ENCODE measurements at regions not wholly inside any gene's neighbourhood (a gene's known extent, or its start where the extent isn't known, plus 50 kb on each side); places are given as distances from the start of the nearest gene placed in this dataset.

DNA sequence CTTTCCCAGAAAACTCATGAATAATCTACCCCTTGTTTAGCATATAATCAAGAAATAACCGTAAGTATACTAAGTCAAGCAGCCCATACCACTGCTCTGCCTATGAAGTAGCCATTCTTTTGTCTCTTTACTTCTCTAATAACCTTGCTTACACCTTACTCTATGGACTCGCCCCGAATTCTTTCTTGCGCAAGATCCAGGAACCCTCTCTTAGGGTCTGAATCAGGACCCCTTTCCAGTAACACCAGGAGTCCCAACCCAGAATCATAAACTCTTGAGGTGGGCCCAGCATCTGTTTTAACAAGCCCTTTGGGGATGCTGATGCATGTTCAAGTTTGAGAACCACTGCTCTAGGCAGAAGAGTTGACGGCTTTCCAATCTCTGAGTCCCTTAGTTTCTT, 119.6 kb downstream of the BEND2 start:
- intact Hi-C loops (cut with micrococcal nuclease): no loop called here
- Histone ChIP-seq H3K9ac (ENCODE audit: insufficient read depth in 1 of 2, low read depth in 2 of 2, low read length in 2 of 2) (no peak overlapping the region), H3K79me2 (ENCODE audit: control insufficient read depth, insufficient read depth, low read length) (no peaks in the 10 kb centered on the region), H3K9me3 (replicated peaks; ENCODE audit: control insufficient read depth, insufficient read depth, low read depth, low read length) (no peaks in the 10 kb centered on the region), H3K9me1 (ENCODE audit: control insufficient read depth, insufficient read depth, low read length) (no peaks in the 10 kb centered on the region), H4K20me1 (replicated peaks; ENCODE audit: control insufficient read depth, insufficient read depth, low read length) (no peaks in the 10 kb centered on the region), H3K4me2 (ENCODE audit: insufficient read depth, low read length) (no peak overlapping the region), H3K27ac (ENCODE audit: extremely low read depth, low read depth, low read length) (no peak overlapping the region), H2AFZ (ENCODE audit: low read depth, low read length) (no peak overlapping the region), H3K4me3 (no peak overlapping the region), H3K27me3 (ENCODE audit: control insufficient read depth in 2 of 2, insufficient read depth in 2 of 2, low read length in 2 of 2) (peaks cover 2 to 6% of the 10 kb centered on the region in 2 experiments; a peak in 2 of 5 replicates), H3K4me1 (replicated peaks in 1 of 2; ENCODE audit: control insufficient read depth in 2 of 2, insufficient read depth in 2 of 2, low read length in 2 of 2) (no peaks in the 10 kb centered on the region), H3K36me3 (ENCODE audit: control insufficient read depth, insufficient read depth, low read length) (no peaks in the 10 kb centered on the region)
- FAIRE-seq (no peak), DNase-seq (ENCODE audit: extremely low read depth in 1 of 4, low spot score in 3 of 4) (no peak), ATAC-seq (no peak)
- ChIA-PET CTCF (ENCODE audit: low intra/inter-chr PET ratio) (no interaction called here), POLR2A (no interaction called here)
- 24% methylated on average over 5 of the region's 5 CpGs for WGBS (ENCODE audit: insufficient coverage, low coverage, missing lambda C conversion rate)
- no TSS peak for BruUV-seq (replicated peaks)
- in situ Hi-C loops (cut with MboI): no loop called here
- no peak for TF ChIP-seq KLF10 (CRISPR knock-in tag; IDR thresholded peaks at IDR 0.05)

GRCh38 chrX:18099745-18100144, 120.9 kb downstream of the BEND2 start:
- Histone ChIP-seq H3K27ac (ENCODE audit: extremely low read depth, low read depth, low read length) (no peak overlapping the region), H3K4me3 (no peak overlapping the region), H2AFZ (ENCODE audit: low read depth, low read length) (no peak overlapping the region), H3K9ac (ENCODE audit: insufficient read depth in 1 of 2, low read depth in 2 of 2, low read length in 2 of 2) (no peak overlapping the region), H3K4me2 (ENCODE audit: insufficient read depth, low read length) (no peak overlapping the region), H4K20me1 (replicated peaks; ENCODE audit: control insufficient read depth, insufficient read depth, low read length) (no peaks in the 10 kb centered on the region), H3K4me1 (replicated peaks in 1 of 2; ENCODE audit: control insufficient read depth in 2 of 2, insufficient read depth in 2 of 2, low read length in 2 of 2) (no peaks in the 10 kb centered on the region), H3K79me2 (ENCODE audit: control insufficient read depth, insufficient read depth, low read length) (no peaks in the 10 kb centered on the region), H3K27me3 (ENCODE audit: control insufficient read depth in 2 of 2, insufficient read depth in 2 of 2, low read length in 2 of 2) (peaks cover 2 to 6% of the 10 kb centered on the region in 2 experiments; a peak in 2 of 5 replicates), H3K36me3 (ENCODE audit: control insufficient read depth, insufficient read depth, low read length) (no peaks in the 10 kb centered on the region), H3K9me1 (ENCODE audit: control insufficient read depth, insufficient read depth, low read length) (no peaks in the 10 kb centered on the region), H3K9me3 (replicated peaks; ENCODE audit: control insufficient read depth, insufficient read depth, low read depth, low read length) (no peaks in the 10 kb centered on the region)
- DNase-seq (ENCODE audit: extremely low read depth in 1 of 4, low spot score in 3 of 4) (no peak), FAIRE-seq (no peak), ATAC-seq (no peak)
- in situ Hi-C loops (cut with MboI): no loop called here
- WGBS (ENCODE audit: insufficient coverage, low coverage, missing lambda C conversion rate): 0% methylated on average over 1 of the region's 6 CpGs
- POLR2A ChIA-PET: no interaction called here
- CTCF ChIA-PET (ENCODE audit: low intra/inter-chr PET ratio): no interaction called here
- intact Hi-C loops (cut with micrococcal nuclease): no loop called here
- no TSS peak for BruUV-seq (replicated peaks)
- TF ChIP-seq ZNF174 (CRISPR knock-in tag; IDR thresholded peaks at IDR 0.05): no peak
- TF ChIP-seq CHD4 (IDR thresholded peaks at IDR 0.05; ENCODE audit: insufficient read depth, insufficient replicate concordance, low read depth, low read length, poor library complexity, severe bottlenecking): no peak
- TF ChIP-seq HDAC8 (tag; IDR thresholded peaks at IDR 0.05): no peak
- no peak for TF ChIP-seq GTF2F1 (IDR thresholded peaks at IDR 0.05; ENCODE audit: low read depth, low read length)
- TF ChIP-seq TRIM25 (IDR thresholded peaks at IDR 0.05; ENCODE audit: borderline replicate concordance): no peak
- no peak for TF ChIP-seq RFX1 (IDR thresholded peaks at IDR 0.05)
- TF ChIP-seq HES1 (IDR thresholded peaks at IDR 0.05; ENCODE audit: low read depth): no peak
- TF ChIP-seq ARID1B (IDR thresholded peaks at IDR 0.05): no peak
- no peak for TF ChIP-seq FOXA3 (CRISPR knock-in tag; conservative IDR thresholded peaks at IDR 0.05 in 1 of 2, IDR thresholded peaks at IDR 0.05 in 1 of 2)
- TF ChIP-seq, protein P1, sequence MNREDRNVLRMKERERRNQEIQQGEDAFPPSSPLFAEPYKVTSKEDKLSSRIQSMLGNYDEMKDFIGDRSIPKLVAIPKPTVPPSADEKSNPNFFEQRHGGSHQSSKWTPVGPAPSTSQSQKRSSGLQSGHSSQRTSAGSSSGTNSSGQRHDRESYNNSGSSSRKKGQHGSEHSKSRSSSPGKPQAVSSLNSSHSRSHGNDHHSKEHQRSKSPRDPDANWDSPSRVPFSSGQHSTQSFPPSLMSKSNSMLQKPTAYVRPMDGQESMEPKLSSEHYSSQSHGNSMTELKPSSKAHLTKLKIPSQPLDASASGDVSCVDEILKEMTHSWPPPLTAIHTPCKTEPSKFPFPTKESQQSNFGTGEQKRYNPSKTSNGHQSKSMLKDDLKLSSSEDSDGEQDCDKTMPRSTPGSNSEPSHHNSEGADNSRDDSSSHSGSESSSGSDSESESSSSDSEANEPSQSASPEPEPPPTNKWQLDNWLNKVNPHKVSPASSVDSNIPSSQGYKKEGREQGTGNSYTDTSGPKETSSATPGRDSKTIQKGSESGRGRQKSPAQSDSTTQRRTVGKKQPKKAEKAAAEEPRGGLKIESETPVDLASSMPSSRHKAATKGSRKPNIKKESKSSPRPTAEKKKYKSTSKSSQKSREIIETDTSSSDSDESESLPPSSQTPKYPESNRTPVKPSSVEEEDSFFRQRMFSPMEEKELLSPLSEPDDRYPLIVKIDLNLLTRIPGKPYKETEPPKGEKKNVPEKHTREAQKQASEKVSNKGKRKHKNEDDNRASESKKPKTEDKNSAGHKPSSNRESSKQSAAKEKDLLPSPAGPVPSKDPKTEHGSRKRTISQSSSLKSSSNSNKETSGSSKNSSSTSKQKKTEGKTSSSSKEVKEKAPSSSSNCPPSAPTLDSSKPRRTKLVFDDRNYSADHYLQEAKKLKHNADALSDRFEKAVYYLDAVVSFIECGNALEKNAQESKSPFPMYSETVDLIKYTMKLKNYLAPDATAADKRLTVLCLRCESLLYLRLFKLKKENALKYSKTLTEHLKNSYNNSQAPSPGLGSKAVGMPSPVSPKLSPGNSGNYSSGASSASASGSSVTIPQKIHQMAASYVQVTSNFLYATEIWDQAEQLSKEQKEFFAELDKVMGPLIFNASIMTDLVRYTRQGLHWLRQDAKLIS (CRISPR knock-in tag; IDR thresholded peaks at IDR 0.05): no peak

Measured in K562 (cell line).